ENCODE measurements at regions not wholly inside any gene's neighbourhood (a gene's known extent, or its start where the extent isn't known, plus 50 kb on each side); places are given as distances from the start of the nearest gene placed in this dataset.

DNA sequence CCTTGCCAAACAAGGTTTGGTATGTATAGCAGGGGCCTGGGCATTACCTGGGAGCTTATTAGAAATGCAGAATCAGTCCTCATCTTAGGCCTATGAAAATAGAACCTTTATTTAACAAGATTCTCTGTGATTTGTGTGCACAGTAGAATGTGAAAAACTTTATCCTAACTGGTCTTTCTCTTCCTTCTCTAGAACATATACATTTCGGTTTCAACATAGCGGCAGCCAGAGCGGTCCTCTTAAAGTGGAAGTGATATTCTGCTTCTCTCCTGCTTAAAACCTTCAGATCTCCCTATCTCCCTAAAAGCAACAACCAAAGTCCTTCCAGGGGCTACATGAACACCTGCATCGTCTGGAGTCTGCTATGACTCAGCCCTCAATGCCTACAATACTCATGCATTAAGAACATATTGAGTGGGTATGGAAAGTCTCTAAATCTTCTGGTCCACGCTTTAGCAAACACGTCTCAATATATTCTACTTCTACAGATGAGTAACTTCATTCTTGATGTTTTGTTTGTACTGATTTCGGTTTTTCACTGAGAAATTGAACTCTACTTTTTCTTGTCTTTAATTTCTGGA lies 84.5 kb downstream of the SPRY2 start:
- Histone ChIP-seq H2AFZ (ENCODE audit: control insufficient read depth, low read depth, low read length) (no peak overlapping the region), H3K4me3 (peak overlapping the region; percentile 17; the same call in 1 of the 2 replicates), H3K27me3 (replicated peaks in 1 of 2; ENCODE audit: control insufficient read depth in 2 of 2, insufficient read depth in 2 of 2, low read length in 1 of 2) (no peaks in the 10 kb centered on the region), H3K79me2 (ENCODE audit: control insufficient read depth, insufficient read depth, low read length) (no peaks in the 10 kb centered on the region), H3K9me3 (replicated peaks; ENCODE audit: control insufficient read depth, insufficient read depth, low read length) (peaks cover 2% of the 10 kb centered on the region; the same call in 2 of the 3 replicates), H3K4me2 (ENCODE audit: control insufficient read depth, insufficient read depth) (peak overlapping the region; percentile 51), H3K4me1 (ENCODE audit: control insufficient read depth, insufficient read depth, low read length) (peaks cover 9% of the 10 kb centered on the region; the same call in 1 of the 2 replicates), H3K27ac (ENCODE audit: control insufficient read depth, insufficient read depth) (peak overlapping the region; percentile 40), H3K9ac (ENCODE audit: control insufficient read depth, insufficient read depth, low read length) (no peak overlapping the region), H4K20me1 (ENCODE audit: control insufficient read depth, insufficient read depth) (no peaks in the 10 kb centered on the region), H3K36me3 (ENCODE audit: control insufficient read depth in 2 of 2, insufficient read depth in 2 of 2, low read length in 1 of 2) (no peaks in the 10 kb centered on the region)
- POLR2A ChIA-PET = interaction anchor here (1.8 kb wide), 1 partner anchor 21 kb away, joined by 5 read pairs; no protein-coding TSS in a partner anchor
- in situ Hi-C loops (cut with MboI) = no loop called here
- no TSS peak for BruUV-seq (replicated peaks)
- WGBS (ENCODE audit: insufficient coverage, insufficient replicate concordance, low lambda C conversion rate, missing lambda C conversion rate) = 35% methylated on average over 7 of the region's 7 CpGs
- peak; percentile 68 for FAIRE-seq
- DNase-seq (ENCODE audit: low read depth, low spot score) = no peak
- intact Hi-C loops (cut with micrococcal nuclease; ENCODE audit: unreplicated experiment) = loop anchor here (2.0 to 10.0 kb wide), 4 partner anchors 51 to 442 kb away; partner anchors contain the start of gene SPRY2
- SMC1A ChIA-PET (ENCODE audit: uncharacterized antibody, unreplicated experiment) = interaction anchor here (0.7 to 3.0 kb wide), 16 partner anchors 8 to 344 kb away, joined by 3 to 28 read pairs (median 4); no protein-coding TSS in a partner anchor
- RAD21 ChIA-PET (ENCODE audit: unreplicated experiment) = interaction anchor here (0.7 to 2.3 kb wide), 6 partner anchors 21 to 207 kb away, joined by 3 to 8 read pairs (median 4); no protein-coding TSS in a partner anchor
- peak; percentile 94 for ATAC-seq
- CTCF ChIA-PET = interaction anchor here (1.8 kb wide), 1 partner anchor 21 kb away, joined by 7 read pairs; no protein-coding TSS in a partner anchor
- TF ChIP-seq RELA (IDR thresholded peaks at IDR 0.05; ENCODE audit: borderline replicate concordance, partially characterized antibody) (peak; percentile 35), IRF4 (IDR thresholded peaks at IDR 0.05; ENCODE audit: low read depth, low read length) (peak; percentile 41; the same call in 1 of the 2 replicates), KDM1A (IDR thresholded peaks at IDR 0.05; ENCODE audit: borderline replicate concordance) (no peak), SUZ12 (IDR thresholded peaks at IDR 0.05; ENCODE audit: unreplicated experiment) (no peak), IKZF1 (conservative IDR thresholded peaks at IDR 0.05) (peak; percentile 83), EP300 (IDR thresholded peaks at IDR 0.05; ENCODE audit: borderline replicate concordance in 1 of 2, control insufficient read depth in 1 of 2, low read depth in 2 of 2, low read length in 2 of 2) (peak in 1 of 2 experiments; percentile 52; a peak in 1 of 4 replicates), NFYB (IDR thresholded peaks at IDR 0.05; ENCODE audit: insufficient read depth, low read depth, low read length) (no peak), MYB (IDR thresholded peaks at IDR 0.05; ENCODE audit: borderline replicate concordance, low read depth, low read length) (no peak), RBBP5 (conservative IDR thresholded peaks at IDR 0.05) (no peak), DPF2 (IDR thresholded peaks at IDR 0.05) (peak; percentile 75; the same call in 1 of the 2 replicates), SREBF1 (IDR thresholded peaks at IDR 0.05; ENCODE audit: low read length) (no peak), TCF3 (IDR thresholded peaks at IDR 0.05; ENCODE audit: borderline replicate concordance, insufficient read depth, low read depth, low read length) (peak; percentile 76; the same call in 1 of the 2 replicates), RAD51 (IDR thresholded peaks at IDR 0.05) (no peak), ETV6 (conservative IDR thresholded peaks at IDR 0.05 in 1 of 2, IDR thresholded peaks at IDR 0.05 in 1 of 2; ENCODE audit: borderline replicate concordance in 1 of 2, low read depth in 1 of 2) (0 out of 4 replicates have a peak, but pooled peaks of 1 of the 2 experiments have one; percentile 34), RB1 (IDR thresholded peaks at IDR 0.05; ENCODE audit: borderline replicate concordance) (no peak), SP1 (IDR thresholded peaks at IDR 0.05; ENCODE audit: low read depth, low read length) (no peak), EZH2 (IDR thresholded peaks at IDR 0.05; ENCODE audit: borderline replicate concordance, control insufficient read depth, low read depth, low read length) (no peak), CREB1 (IDR thresholded peaks at IDR 0.05; ENCODE audit: low read depth) (0 out of 2 replicates have a peak, but pooled peaks have one; percentile 17), HDGF (IDR thresholded peaks at IDR 0.05) (no peak), NR2F1 (conservative IDR thresholded peaks at IDR 0.05) (no peak)
- TF ChIP-seq, protein P1, sequence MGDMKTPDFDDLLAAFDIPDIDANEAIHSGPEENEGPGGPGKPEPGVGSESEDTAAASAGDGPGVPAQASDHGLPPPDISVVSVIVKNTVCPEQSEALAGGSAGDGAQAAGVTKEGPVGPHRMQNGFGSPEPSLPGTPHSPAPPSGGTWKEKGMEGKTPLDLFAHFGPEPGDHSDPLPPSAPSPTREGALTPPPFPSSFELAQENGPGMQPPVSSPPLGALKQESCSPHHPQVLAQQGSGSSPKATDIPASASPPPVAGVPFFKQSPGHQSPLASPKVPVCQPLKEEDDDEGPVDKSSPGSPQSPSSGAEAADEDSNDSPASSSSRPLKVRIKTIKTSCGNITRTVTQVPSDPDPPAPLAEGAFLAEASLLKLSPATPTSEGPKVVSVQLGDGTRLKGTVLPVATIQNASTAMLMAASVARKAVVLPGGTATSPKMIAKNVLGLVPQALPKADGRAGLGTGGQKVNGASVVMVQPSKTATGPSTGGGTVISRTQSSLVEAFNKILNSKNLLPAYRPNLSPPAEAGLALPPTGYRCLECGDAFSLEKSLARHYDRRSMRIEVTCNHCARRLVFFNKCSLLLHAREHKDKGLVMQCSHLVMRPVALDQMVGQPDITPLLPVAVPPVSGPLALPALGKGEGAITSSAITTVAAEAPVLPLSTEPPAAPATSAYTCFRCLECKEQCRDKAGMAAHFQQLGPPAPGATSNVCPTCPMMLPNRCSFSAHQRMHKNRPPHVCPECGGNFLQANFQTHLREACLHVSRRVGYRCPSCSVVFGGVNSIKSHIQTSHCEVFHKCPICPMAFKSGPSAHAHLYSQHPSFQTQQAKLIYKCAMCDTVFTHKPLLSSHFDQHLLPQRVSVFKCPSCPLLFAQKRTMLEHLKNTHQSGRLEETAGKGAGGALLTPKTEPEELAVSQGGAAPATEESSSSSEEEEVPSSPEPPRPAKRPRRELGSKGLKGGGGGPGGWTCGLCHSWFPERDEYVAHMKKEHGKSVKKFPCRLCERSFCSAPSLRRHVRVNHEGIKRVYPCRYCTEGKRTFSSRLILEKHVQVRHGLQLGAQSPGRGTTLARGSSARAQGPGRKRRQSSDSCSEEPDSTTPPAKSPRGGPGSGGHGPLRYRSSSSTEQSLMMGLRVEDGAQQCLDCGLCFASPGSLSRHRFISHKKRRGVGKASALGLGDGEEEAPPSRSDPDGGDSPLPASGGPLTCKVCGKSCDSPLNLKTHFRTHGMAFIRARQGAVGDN (IDR thresholded peaks at IDR 0.05) = no peak

All from GM12878 (cell line).